SK-N-SH (cell line): ENCODE measurements at regions not wholly inside any gene's neighbourhood (a gene's known extent, or its start where the extent isn't known, plus 50 kb on each side); places are given as distances from the start of the nearest gene placed in this dataset.

Experiments
- CTCF ChIA-PET: fragments of 300-600, 350-600 bp; formaldehyde crosslinking; extraction: SDS; loops from one replicate; lab custom pipeline; 2021; lab: Yijun Ruan, JAX
- POLR2A ChIA-PET: fragments of 350-600 bp; sonication (Branson Sonifier 250); formaldehyde crosslinking; extraction: SDS; loops from one replicate; lab custom pipeline; 2020; ENCODE audit warnings: antibody characterized with exemption, inconsistent platforms; lab: Yijun Ruan, JAX
- DNase-seq: peaks from one replicate; pipeline ENCODE4 v3.0.0; 2012
- H2AFZ ChIP-seq: fragments of 200-600 bp; sonication (generic); 2 replicates; pipeline ENCODE4 v1.8.1; 2016; ENCODE audit warnings: antibody characterized with exemption, mild to moderate bottlenecking, low read depth
- H3F3A ChIP-seq: fragments of 200-600 bp; sonication (generic); replicated peaks from 2 replicates; pipeline ENCODE3; 2016; ENCODE audit warnings: antibody characterized with exemption, mild to moderate bottlenecking; ENCODE audit not compliant: insufficient read depth
- H3K27ac ChIP-seq, 2 experiments: fragments of 200-500 bp in 1 of 2; fragments of 200-600 bp in 1 of 2; sonication (Bioruptor generic) in 1 of 2; sonication (generic), shearing (Covaris generic) in 1 of 2; 2 replicates each; pipeline versions ENCODE4 v1.5.1 to v1.6.1; 2014 to 2016; ENCODE audit warnings: low read depth in 2 of 2, inconsistent platforms in 1 of 2, low read length in 1 of 2, mild to moderate bottlenecking in 1 of 2, mixed read lengths in 1 of 2
- H3K27me3 ChIP-seq: fragments of 200-600 bp; sonication (generic), shearing (Covaris generic); 2 replicates; pipeline ENCODE4 v1.6.1; 2016; ENCODE audit warnings: mixed run types; ENCODE audit not compliant: insufficient read depth
- H3K36me3 ChIP-seq, 2 experiments: fragments of 200-500 bp in 1 of 2; fragments of 200-600 bp in 1 of 2; sonication (Bioruptor generic) in 1 of 2; sonication (generic) in 1 of 2; replicated peaks in 1 of 2; 2 replicates each; pipeline versions ENCODE3 to v1.5.1; 2014 to 2016; ENCODE audit warnings: low read length in 1 of 2, mild to moderate bottlenecking in 1 of 2; ENCODE audit not compliant: insufficient read depth in 2 of 2, control insufficient read depth in 1 of 2
- H3K4me1 ChIP-seq, 2 experiments: fragments of 200-500 bp in 1 of 2; fragments of 200-600 bp in 1 of 2; sonication (Bioruptor generic) in 1 of 2; sonication (generic), shearing (Covaris generic) in 1 of 2; 2 replicates each; pipeline versions ENCODE4 v1.5.1 to v1.6.1; 2014 to 2016; ENCODE audit warnings: low read depth in 1 of 2, low read length in 1 of 2, mixed run types in 1 of 2; ENCODE audit not compliant: insufficient read depth in 2 of 2, control insufficient read depth in 1 of 2
- H3K4me2 ChIP-seq: fragments of 200-600 bp; sonication (generic), shearing (Covaris generic); 2 replicates; pipeline ENCODE4 v1.6.1; 2017; ENCODE audit warnings: mixed run types
- H3K4me3 ChIP-seq, 2 experiments: fragments of 200-500 bp in 1 of 2; fragments of 200-600 bp in 1 of 2; sonication (Bioruptor generic) in 1 of 2; sonication (generic), shearing (Covaris generic) in 1 of 2; 2 replicates each; pipeline versions ENCODE4 v1.5.1 to v1.8.1; 2014 to 2016; ENCODE audit warnings: low read depth in 2 of 2, inconsistent platforms in 1 of 2, low read length in 1 of 2, mild to moderate bottlenecking in 1 of 2, mixed read lengths in 1 of 2, moderate library complexity in 1 of 2
- H3K79me2 ChIP-seq: fragments of 200-600 bp; sonication (generic); 2 replicates; pipeline ENCODE4 v1.8.1; 2017; ENCODE audit warnings: mild to moderate bottlenecking; ENCODE audit not compliant: insufficient read depth
- H3K9ac ChIP-seq: fragments of 200-600 bp; sonication (generic); 2 replicates; pipeline ENCODE4 v1.6.1; 2017; ENCODE audit warnings: mixed run types
- H3K9me2 ChIP-seq: fragments of 200-600 bp; sonication (generic); 2 replicates; pipeline ENCODE4 v1.6.1; 2017; ENCODE audit warnings: mixed run types
- H3K9me3 ChIP-seq: fragments of 200-600 bp; sonication (generic); 2 replicates; pipeline ENCODE4 v1.6.1; 2017; ENCODE audit warnings: mixed run types, mild to moderate bottlenecking, moderate library complexity
- H4K20me1 ChIP-seq: fragments of 200-600 bp; sonication (generic); 2 replicates; pipeline ENCODE4 v1.6.1; 2017; ENCODE audit warnings: mild to moderate bottlenecking, mixed run types; ENCODE audit not compliant: insufficient read depth
- CHD2 ChIP-seq: fragments of 150-350 bp; IDR thresholded peaks from 2 replicates; pipeline ENCODE4 v1.6.1; 2018; ENCODE audit warnings: low read length; ENCODE audit not compliant: partially characterized antibody
- EZH2phosphoT487 ChIP-seq: fragments of 200-600 bp; sonication (generic); IDR thresholded peaks from 2 replicates; pipeline ENCODE4 v1.6.1; 2017; ENCODE audit warnings: low read depth, mixed run types, mild to moderate bottlenecking, antibody characterized with exemption, moderate library complexity, borderline replicate concordance
- FOSL2 ChIP-seq: IDR thresholded peaks from 2 replicates; pipeline ENCODE4 v1.4.0; 2012; ENCODE audit warnings: low read depth, mild to moderate bottlenecking, moderate library complexity, borderline replicate concordance
- GATA2 ChIP-seq: sonication (generic); formaldehyde crosslinking; IDR thresholded peaks from 2 replicates; pipeline ENCODE4 v1.5.0; 2020; ENCODE audit warnings: mild to moderate bottlenecking, missing genetic modification reagents
- MEF2A ChIP-seq: IDR thresholded peaks from 2 replicates; pipeline ENCODE4 v1.4.0; 2012; ENCODE audit warnings: low read depth, borderline replicate concordance
- POLR2AphosphoS5 ChIP-seq: IDR thresholded peaks from 2 replicates; pipeline ENCODE4 v1.6.1; 2012; ENCODE audit warnings: low read depth, low read length
- RAD21 ChIP-seq: IDR thresholded peaks from 2 replicates; pipeline ENCODE4 v1.6.1; 2012; ENCODE audit warnings: mild to moderate bottlenecking, low read length
- RCOR1 ChIP-seq: fragments of 150-350 bp; IDR thresholded peaks from 2 replicates; pipeline ENCODE4 v1.6.1; 2017; ENCODE audit warnings: antibody characterized with exemption, low read length
- RXRA ChIP-seq: IDR thresholded peaks from 2 replicates; pipeline ENCODE4 v1.4.0; 2012; ENCODE audit warnings: low read depth, mild to moderate bottlenecking, borderline replicate concordance
- TCF12 ChIP-seq: IDR thresholded peaks from 2 replicates; pipeline ENCODE4 v1.4.0; 2012
- WGBS: methylation state at CpG from one replicate; pipeline ENCODE4 v1.1.6; 2017; ENCODE audit warnings: low lambda C conversion rate; 5-methylcytosine and 5-hydroxymethylcytosine counted together
- TF ChIP-seq, protein P1 (sequence below): fragments of 200-600 bp; sonication (generic); IDR thresholded peaks from 2 replicates; pipeline ENCODE4 v1.6.1; 2017; ENCODE audit warnings: antibody characterized with exemption, mild to moderate bottlenecking, moderate library complexity
- TF ChIP-seq, protein P2 (sequence below): IDR thresholded peaks from 2 replicates; pipeline ENCODE4; 2012
- TF ChIP-seq, protein P3 (sequence below): fragments of 150-350 bp; IDR thresholded peaks from 2 replicates; pipeline ENCODE4 v1.6.1; 2016; ENCODE audit warnings: mild to moderate bottlenecking, low read depth, low read length
- TF ChIP-seq, protein P4 (sequence below): IDR thresholded peaks from 2 replicates; pipeline ENCODE4 v1.6.1; 2012; ENCODE audit warnings: mild to moderate bottlenecking, low read depth, low read length, moderate library complexity

DNA sequence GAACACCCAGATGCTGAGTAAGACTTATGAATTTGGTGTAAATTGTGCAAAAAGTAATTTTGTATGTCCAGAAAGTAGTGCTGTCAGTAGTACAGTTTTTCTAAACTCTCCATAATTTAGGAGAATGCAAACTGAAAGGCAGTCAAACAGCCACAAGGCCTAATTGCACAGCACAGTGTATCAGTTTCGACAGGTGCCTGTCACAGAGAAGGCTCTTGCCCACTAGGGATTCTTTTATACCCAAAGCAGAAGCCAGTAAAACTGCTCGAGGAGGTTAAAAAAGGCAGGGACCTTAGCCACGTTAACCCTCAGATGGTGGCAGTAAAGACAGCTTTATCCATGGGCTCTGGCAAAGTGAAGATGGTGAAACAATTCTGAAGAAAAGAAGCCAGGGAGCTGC, 69.4 kb upstream of the GATB start (continued):
- TF ChIP-seq RXRA (no peak), RAD21 (no peak)
- TF ChIP-seq, protein P1, sequence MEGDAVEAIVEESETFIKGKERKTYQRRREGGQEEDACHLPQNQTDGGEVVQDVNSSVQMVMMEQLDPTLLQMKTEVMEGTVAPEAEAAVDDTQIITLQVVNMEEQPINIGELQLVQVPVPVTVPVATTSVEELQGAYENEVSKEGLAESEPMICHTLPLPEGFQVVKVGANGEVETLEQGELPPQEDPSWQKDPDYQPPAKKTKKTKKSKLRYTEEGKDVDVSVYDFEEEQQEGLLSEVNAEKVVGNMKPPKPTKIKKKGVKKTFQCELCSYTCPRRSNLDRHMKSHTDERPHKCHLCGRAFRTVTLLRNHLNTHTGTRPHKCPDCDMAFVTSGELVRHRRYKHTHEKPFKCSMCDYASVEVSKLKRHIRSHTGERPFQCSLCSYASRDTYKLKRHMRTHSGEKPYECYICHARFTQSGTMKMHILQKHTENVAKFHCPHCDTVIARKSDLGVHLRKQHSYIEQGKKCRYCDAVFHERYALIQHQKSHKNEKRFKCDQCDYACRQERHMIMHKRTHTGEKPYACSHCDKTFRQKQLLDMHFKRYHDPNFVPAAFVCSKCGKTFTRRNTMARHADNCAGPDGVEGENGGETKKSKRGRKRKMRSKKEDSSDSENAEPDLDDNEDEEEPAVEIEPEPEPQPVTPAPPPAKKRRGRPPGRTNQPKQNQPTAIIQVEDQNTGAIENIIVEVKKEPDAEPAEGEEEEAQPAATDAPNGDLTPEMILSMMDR: no peak
- TF ChIP-seq, protein P2, sequence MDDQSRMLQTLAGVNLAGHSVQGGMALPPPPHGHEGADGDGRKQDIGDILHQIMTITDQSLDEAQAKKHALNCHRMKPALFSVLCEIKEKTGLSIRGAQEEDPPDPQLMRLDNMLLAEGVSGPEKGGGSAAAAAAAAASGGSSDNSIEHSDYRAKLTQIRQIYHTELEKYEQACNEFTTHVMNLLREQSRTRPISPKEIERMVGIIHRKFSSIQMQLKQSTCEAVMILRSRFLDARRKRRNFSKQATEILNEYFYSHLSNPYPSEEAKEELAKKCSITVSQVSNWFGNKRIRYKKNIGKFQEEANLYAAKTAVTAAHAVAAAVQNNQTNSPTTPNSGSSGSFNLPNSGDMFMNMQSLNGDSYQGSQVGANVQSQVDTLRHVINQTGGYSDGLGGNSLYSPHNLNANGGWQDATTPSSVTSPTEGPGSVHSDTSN: no peak

DNA sequence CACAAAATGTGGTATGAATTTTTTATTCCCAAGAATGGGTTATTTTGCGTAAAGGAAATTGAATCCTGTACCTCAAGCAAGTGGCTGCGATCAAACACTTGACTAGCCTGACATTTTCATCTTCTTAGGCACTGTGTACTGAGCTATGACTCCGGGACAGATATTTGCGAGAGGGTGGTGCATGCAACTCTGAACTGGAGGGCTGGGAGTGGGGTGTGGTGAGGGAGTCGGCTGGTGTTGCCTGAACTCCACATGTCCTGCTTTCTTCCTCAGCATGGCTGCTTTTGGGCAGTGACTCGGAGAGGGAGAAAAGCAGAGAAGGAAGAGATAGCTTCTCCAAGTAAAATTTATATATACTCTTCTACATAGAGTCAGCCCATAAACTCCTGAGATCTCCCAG, 68.5 kb upstream of the GATB start:
- no peaks in the 10 kb centered on the region for H3F3A ChIP-seq
- CTCF ChIA-PET: no interaction called here
- no peak overlapping the region for H3K27ac ChIP-seq
- H3K27me3 ChIP-seq: no peaks in the 10 kb centered on the region
- POLR2A ChIA-PET: no interaction called here
- no peak for DNase-seq
- no peaks in the 10 kb centered on the region for H4K20me1 ChIP-seq
- H3K9me3 ChIP-seq: no peaks in the 10 kb centered on the region
- no peak overlapping the region for H3K4me2 ChIP-seq
- no peak overlapping the region for H2AFZ ChIP-seq
- H3K36me3 ChIP-seq: no peaks in the 10 kb centered on the region
- H3K79me2 ChIP-seq: no peaks in the 10 kb centered on the region
- WGBS: 65% methylated on average over 6 of the region's 6 CpGs
- H3K9ac ChIP-seq: no peak overlapping the region
- H3K4me3 ChIP-seq: no peak overlapping the region
- H3K9me2 ChIP-seq: no peaks in the 10 kb centered on the region
- H3K4me1 ChIP-seq: no peaks in the 10 kb centered on the region
- no peak for TF ChIP-seq FOSL2

DNA sequence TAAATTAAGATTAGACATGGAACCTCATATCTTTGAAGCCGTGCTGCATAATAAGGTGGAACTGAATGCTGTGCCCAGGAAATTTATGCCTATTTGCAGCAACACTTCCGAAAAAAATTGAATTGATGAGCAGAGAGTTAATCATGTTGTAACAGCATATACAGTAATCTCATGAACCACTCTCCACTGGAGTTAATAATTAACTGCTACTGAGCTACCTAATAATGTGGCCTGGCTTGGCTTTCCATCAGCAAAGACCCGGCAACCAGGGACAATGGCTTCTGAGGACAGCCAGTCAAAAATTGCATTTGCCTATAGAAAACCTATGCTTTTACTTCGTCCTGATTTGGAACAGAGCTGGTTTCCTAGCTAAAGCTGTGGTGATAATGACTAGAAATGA, 63.8 kb upstream of the GATB start:
- Histone ChIP-seq H3K36me3 (no peaks in the 10 kb centered on the region), H2AFZ (no peak overlapping the region), H3K79me2 (no peaks in the 10 kb centered on the region), H3K9ac (no peak overlapping the region), H3F3A (no peaks in the 10 kb centered on the region), H3K4me2 (no peak overlapping the region), H3K27ac (no peak overlapping the region), H3K9me2 (no peaks in the 10 kb centered on the region), H4K20me1 (no peaks in the 10 kb centered on the region), H3K4me3 (no peak overlapping the region), H3K27me3 (no peaks in the 10 kb centered on the region), H3K4me1 (no peaks in the 10 kb centered on the region), H3K9me3 (no peaks in the 10 kb centered on the region)
- POLR2A ChIA-PET: no interaction called here
- no peak for DNase-seq
- CTCF ChIA-PET: interaction anchor here (0.6 kb wide), 1 partner anchor 684 kb away, joined by 3 read pairs; no protein-coding TSS in a partner anchor
- 40% methylated on average over 4 of the region's 4 CpGs for WGBS
- TF ChIP-seq RAD21 (no peak), POLR2AphosphoS5 (no peak), GATA2 (CRISPR knock-in tag) (no peak), CHD2 (no peak), MEF2A (no peak), EZH2phosphoT487 (no peak), TCF12 (no peak), RCOR1 (no peak)
- TF ChIP-seq, protein P3, sequence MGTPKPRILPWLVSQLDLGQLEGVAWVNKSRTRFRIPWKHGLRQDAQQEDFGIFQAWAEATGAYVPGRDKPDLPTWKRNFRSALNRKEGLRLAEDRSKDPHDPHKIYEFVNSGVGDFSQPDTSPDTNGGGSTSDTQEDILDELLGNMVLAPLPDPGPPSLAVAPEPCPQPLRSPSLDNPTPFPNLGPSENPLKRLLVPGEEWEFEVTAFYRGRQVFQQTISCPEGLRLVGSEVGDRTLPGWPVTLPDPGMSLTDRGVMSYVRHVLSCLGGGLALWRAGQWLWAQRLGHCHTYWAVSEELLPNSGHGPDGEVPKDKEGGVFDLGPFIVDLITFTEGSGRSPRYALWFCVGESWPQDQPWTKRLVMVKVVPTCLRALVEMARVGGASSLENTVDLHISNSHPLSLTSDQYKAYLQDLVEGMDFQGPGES: no peak
- TF ChIP-seq, protein P4, sequence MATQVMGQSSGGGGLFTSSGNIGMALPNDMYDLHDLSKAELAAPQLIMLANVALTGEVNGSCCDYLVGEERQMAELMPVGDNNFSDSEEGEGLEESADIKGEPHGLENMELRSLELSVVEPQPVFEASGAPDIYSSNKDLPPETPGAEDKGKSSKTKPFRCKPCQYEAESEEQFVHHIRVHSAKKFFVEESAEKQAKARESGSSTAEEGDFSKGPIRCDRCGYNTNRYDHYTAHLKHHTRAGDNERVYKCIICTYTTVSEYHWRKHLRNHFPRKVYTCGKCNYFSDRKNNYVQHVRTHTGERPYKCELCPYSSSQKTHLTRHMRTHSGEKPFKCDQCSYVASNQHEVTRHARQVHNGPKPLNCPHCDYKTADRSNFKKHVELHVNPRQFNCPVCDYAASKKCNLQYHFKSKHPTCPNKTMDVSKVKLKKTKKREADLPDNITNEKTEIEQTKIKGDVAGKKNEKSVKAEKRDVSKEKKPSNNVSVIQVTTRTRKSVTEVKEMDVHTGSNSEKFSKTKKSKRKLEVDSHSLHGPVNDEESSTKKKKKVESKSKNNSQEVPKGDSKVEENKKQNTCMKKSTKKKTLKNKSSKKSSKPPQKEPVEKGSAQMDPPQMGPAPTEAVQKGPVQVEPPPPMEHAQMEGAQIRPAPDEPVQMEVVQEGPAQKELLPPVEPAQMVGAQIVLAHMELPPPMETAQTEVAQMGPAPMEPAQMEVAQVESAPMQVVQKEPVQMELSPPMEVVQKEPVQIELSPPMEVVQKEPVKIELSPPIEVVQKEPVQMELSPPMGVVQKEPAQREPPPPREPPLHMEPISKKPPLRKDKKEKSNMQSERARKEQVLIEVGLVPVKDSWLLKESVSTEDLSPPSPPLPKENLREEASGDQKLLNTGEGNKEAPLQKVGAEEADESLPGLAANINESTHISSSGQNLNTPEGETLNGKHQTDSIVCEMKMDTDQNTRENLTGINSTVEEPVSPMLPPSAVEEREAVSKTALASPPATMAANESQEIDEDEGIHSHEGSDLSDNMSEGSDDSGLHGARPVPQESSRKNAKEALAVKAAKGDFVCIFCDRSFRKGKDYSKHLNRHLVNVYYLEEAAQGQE: no peak
